GM23248 (cell line): ENCODE measurements at regions not wholly inside any gene's neighbourhood (a gene's known extent, or its start where the extent isn't known, plus 50 kb on each side); places are given as distances from the start of the nearest gene placed in this dataset.

Experiments used
- DNase-seq: peaks from one replicate; pipeline ENCODE4 v3.0.0-alpha.2; 2015
- H2AFZ ChIP-seq: fragments of 200-600 bp; sonication (generic); 2 replicates; pipeline ENCODE4 v1.6.1; 2016; ENCODE audit warnings: antibody characterized with exemption
- H3F3A ChIP-seq: fragments of 200-600 bp; sonication (generic); 2 replicates; pipeline ENCODE4 v1.6.1; 2016; ENCODE audit warnings: mild to moderate bottlenecking, antibody characterized with exemption, mixed run types; ENCODE audit not compliant: insufficient read depth
- H3K27ac ChIP-seq: fragments of 200-600 bp; sonication (generic); 2 replicates; pipeline ENCODE4 v1.5.1; 2016; ENCODE audit warnings: mild to moderate bottlenecking
- H3K27me3 ChIP-seq: fragments of 200-600 bp; sonication (generic); replicated peaks from 2 replicates; pipeline ENCODE4 v1.6.1; 2016; ENCODE audit warnings: mild to moderate bottlenecking; ENCODE audit not compliant: insufficient read depth
- H3K36me3 ChIP-seq: fragments of 200-600 bp; sonication (generic); 2 replicates; pipeline ENCODE4 v1.6.1; 2016; ENCODE audit warnings: low read depth, mild to moderate bottlenecking
- H3K4me1 ChIP-seq: fragments of 200-600 bp; sonication (generic); 2 replicates; pipeline ENCODE4 v1.6.1; 2016; ENCODE audit warnings: mild to moderate bottlenecking; ENCODE audit not compliant: insufficient read depth
- H3K4me2 ChIP-seq: fragments of 200-600 bp; sonication (generic); one replicate; pipeline ENCODE4 v1.6.1; 2016; ENCODE audit warnings: mild to moderate bottlenecking; ENCODE audit not compliant: unreplicated experiment
- H3K4me3 ChIP-seq: fragments of 200-600 bp; sonication (generic); 2 replicates; pipeline ENCODE4 v1.5.1; 2016; ENCODE audit warnings: mild to moderate bottlenecking
- H3K79me2 ChIP-seq: fragments of 200-600 bp; sonication (generic); 2 replicates; pipeline ENCODE4 v1.6.1; 2016; ENCODE audit warnings: mild to moderate bottlenecking; ENCODE audit not compliant: insufficient read depth
- H3K9ac ChIP-seq: fragments of 200-600 bp; sonication (generic); 2 replicates; pipeline ENCODE4 v1.6.1; 2016; ENCODE audit warnings: mild to moderate bottlenecking
- H3K9me2 ChIP-seq: fragments of 200-600 bp; sonication (generic); 2 replicates; pipeline ENCODE4 v1.6.1; 2016; ENCODE audit warnings: mixed run types, mild to moderate bottlenecking, moderate library complexity; ENCODE audit not compliant: insufficient read depth
- H3K9me3 ChIP-seq: fragments of 200-600 bp; sonication (generic); one replicate; pipeline ENCODE4 v1.6.1; 2017; ENCODE audit warnings: low read depth
- H4K20me1 ChIP-seq: fragments of 200-600 bp; sonication (generic); 2 replicates; pipeline ENCODE4 v1.6.0; 2016; ENCODE audit not compliant: insufficient read depth
- EZH2 ChIP-seq: fragments of 200-600 bp; sonication (generic); IDR thresholded peaks from 2 replicates; pipeline ENCODE4 v1.6.1; 2018; ENCODE audit warnings: antibody characterized with exemption, mild to moderate bottlenecking; ENCODE audit not compliant: insufficient read depth, poor library complexity, severe bottlenecking
- EZH2phosphoT487 ChIP-seq: fragments of 200-600 bp; sonication (generic); IDR thresholded peaks from 2 replicates; pipeline ENCODE4 v1.6.1; 2018; ENCODE audit warnings: antibody characterized with exemption, moderate library complexity, mild to moderate bottlenecking, low read depth; ENCODE audit not compliant: insufficient read depth
- WGBS, 2 experiments: methylation state at CpG; one replicate each; pipeline ENCODE4 v1.1.6; 2015 to 2017; ENCODE audit warnings: low lambda C conversion rate in 2 of 2, low coverage in 1 of 2; ENCODE audit errors: missing lambda C conversion rate in 2 of 2; 5-methylcytosine and 5-hydroxymethylcytosine counted together
- in situ Hi-C: fragments of 300-500 bp; cut with MboI; formaldehyde crosslinking; loops from 2 replicates; pipeline ENCODE4 v1.15.0; 2020

DNA sequence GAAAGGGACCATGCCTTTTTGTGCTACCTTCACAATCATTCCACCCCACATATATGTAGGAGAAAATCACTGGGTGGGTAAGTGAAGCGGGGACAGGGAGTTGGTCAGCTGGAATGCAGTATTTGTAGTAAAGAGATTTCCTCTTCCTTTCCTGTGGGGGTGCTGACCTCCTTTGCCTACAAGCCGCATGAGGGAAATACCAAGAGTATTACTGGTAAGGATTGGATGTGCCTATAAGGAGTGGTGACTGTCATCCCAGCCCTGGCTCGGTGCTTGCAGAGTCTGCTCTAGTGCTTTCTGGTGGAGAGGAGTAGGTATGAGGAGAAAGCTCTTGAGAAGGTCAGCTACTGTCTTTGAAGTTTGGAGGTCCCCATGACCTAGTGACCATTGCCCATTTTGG, 324.6 kb downstream of the HRH4 start:
- DNase-seq, result peak; percentile 19
- WGBS, 2 experiments, result 54 to 77% methylated on average over 3 of the region's 3 CpGs
- Histone ChIP-seq H2AFZ (no peak overlapping the region), H4K20me1 (no peaks in the 10 kb centered on the region), H3K4me2 (no peak overlapping the region), H3K4me3 (no peak overlapping the region), H3K4me1 (no peaks in the 10 kb centered on the region), H3K9ac (no peak overlapping the region), H3F3A (no peaks in the 10 kb centered on the region), H3K79me2 (no peaks in the 10 kb centered on the region), H3K9me2 (no peaks in the 10 kb centered on the region), H3K27me3 (0 out of 2 replicates have a peak, but pooled peaks cover 3% of the 10 kb centered on the region), H3K27ac (no peak overlapping the region), H3K9me3 (no peaks in the 10 kb centered on the region), H3K36me3 (no peaks in the 10 kb centered on the region)
- in situ Hi-C loops, result no loop called here
- TF ChIP-seq EZH2phosphoT487, result no peak
- TF ChIP-seq EZH2, result no peak

DNA sequence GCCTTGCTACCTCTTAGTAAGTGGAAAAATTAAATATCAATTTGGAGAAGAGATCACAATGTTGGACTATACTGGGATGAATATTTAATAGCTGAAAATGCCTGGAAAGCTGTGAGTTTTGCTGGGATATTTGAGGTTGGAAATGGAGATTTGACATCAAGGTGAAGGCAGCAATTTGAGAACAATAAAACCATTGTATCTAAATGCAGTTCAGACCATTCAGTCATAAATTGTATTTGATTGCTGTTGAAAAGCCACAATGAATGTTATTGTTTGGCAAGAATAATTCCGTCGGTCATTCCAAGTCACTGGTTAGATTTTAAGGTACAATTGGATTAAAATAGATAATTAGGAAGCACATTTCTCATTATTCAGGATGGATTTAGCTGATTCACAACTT, 325.6 kb downstream of the HRH4 start:
- H3F3A ChIP-seq, result no peaks in the 10 kb centered on the region
- no peak overlapping the region for H3K4me2 ChIP-seq
- 0 out of 2 replicates have a peak, but pooled peaks cover 3% of the 10 kb centered on the region for H3K27me3 ChIP-seq
- 23 to 36% methylated on average over 2 of the region's 2 CpGs for WGBS, 2 experiments
- TF ChIP-seq EZH2phosphoT487 (no peak), EZH2 (no peak)
- in situ Hi-C loops, result no loop called here
- no peak for DNase-seq
- H3K27ac ChIP-seq, result no peak overlapping the region
- no peak overlapping the region for H3K4me3 ChIP-seq
- no peaks in the 10 kb centered on the region for H3K4me1 ChIP-seq
- no peaks in the 10 kb centered on the region for H3K79me2 ChIP-seq
- no peaks in the 10 kb centered on the region for H3K36me3 ChIP-seq
- no peaks in the 10 kb centered on the region for H4K20me1 ChIP-seq
- H2AFZ ChIP-seq, result no peak overlapping the region
- no peak overlapping the region for H3K9ac ChIP-seq
- H3K9me3 ChIP-seq, result no peaks in the 10 kb centered on the region
- no peaks in the 10 kb centered on the region for H3K9me2 ChIP-seq

DNA sequence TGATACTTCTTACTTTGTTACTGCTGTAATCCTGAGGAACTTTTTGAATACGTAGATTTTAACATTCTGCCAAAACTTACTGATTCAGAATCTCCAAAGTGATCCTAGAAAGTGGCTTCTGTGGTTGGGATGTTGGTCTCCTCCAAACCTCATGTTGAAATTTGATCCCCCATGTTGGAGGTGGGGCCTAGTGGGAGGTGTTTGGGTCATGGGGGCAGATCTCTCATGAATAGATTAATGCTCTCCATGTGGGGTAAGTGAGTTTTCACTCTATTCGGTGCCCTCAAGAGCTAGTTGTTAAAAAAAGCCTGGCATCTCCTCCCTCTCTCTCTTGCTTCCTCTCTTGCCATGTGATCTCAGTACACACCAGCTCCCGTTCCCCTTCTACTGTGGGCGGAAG, 329.9 kb downstream of the HRH4 start:
- no peaks in the 10 kb centered on the region for H4K20me1 ChIP-seq
- no peaks in the 10 kb centered on the region for H3F3A ChIP-seq
- no peak overlapping the region for H2AFZ ChIP-seq
- DNase-seq, result no peak
- 0 out of 2 replicates have a peak, but pooled peaks cover 3% of the 10 kb centered on the region for H3K27me3 ChIP-seq
- no peak overlapping the region for H3K27ac ChIP-seq
- H3K4me3 ChIP-seq, result no peak overlapping the region
- H3K36me3 ChIP-seq, result no peaks in the 10 kb centered on the region
- WGBS, 2 experiments, result 86 to 88% methylated on average over 4 of the region's 4 CpGs
- H3K4me2 ChIP-seq, result no peak overlapping the region
- TF ChIP-seq EZH2 (no peak), EZH2phosphoT487 (no peak)
- H3K4me1 ChIP-seq, result no peaks in the 10 kb centered on the region
- no peak overlapping the region for H3K9ac ChIP-seq
- in situ Hi-C loops, result no loop called here
- H3K79me2 ChIP-seq, result no peaks in the 10 kb centered on the region
- H3K9me3 ChIP-seq, result no peaks in the 10 kb centered on the region
- H3K9me2 ChIP-seq, result no peaks in the 10 kb centered on the region

DNA sequence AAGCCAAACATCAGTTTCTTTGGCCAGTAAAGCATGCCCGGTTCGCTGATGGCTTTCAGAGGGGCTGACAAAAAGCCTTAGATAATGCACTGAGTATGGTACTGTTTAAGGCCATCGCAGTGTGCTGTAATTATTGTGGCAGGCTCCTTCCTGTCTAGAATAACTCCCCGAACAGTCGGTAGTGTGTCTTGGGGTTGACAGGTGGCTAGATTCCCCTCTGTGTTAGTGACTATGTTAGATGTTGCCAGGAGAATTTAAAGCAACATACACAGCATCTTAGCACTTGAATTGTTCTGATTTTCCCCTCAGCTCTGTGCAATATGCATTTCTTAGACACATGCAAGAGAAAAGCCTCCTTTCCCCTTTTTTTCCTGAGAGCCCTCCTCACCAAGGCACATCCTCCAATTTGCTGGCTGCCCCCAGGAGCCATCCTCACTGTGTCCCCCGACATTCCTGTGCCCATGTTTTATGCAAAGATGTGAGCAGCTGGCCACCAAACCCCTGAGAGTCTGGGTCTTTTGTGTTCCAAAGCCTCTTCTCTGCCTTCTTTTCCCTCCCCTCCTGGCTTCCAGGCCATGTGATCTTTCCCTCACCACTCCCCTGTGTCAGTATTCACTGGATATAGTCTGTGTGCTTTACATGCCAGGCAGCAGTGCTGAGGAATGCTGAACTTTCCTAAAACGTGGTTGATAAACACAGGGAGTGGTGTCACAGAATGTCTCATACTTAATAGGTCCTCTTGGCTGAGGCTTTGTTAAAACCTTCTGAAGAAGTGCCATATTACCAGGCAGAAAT, 331.5 kb downstream of the HRH4 start:
- Histone ChIP-seq H3K9me3 (no peaks in the 10 kb centered on the region), H4K20me1 (no peaks in the 10 kb centered on the region), H3K79me2 (no peaks in the 10 kb centered on the region), H3K36me3 (no peaks in the 10 kb centered on the region), H3K9me2 (no peaks in the 10 kb centered on the region), H3K27ac (no peak overlapping the region), H3F3A (no peaks in the 10 kb centered on the region), H2AFZ (no peak overlapping the region), H3K9ac (no peak overlapping the region), H3K4me3 (no peak overlapping the region), H3K4me2 (peak overlapping the region; percentile 5), H3K4me1 (no peaks in the 10 kb centered on the region), H3K27me3 (0 out of 2 replicates have a peak, but pooled peaks cover 6% of the 10 kb centered on the region)
- WGBS, 2 experiments, result 9 to 11% methylated on average over 7 of the region's 7 CpGs
- in situ Hi-C loops, result no loop called here
- peak; percentile 52 for DNase-seq
- TF ChIP-seq EZH2phosphoT487, result no peak
- TF ChIP-seq EZH2, result no peak
